GM19043 (cell line): ENCODE measurements at regions not wholly inside any gene's neighbourhood (a gene's known extent, or its start where the extent isn't known, plus 50 kb on each side); places are given as distances from the start of the nearest gene placed in this dataset.
A peak's percentile ranks its signal among the peaks of the same experiment; 100 is the strongest.

Experiments
- ATAC-seq: cut with Tn5 transposase; IDR thresholded peaks from one replicate; pipeline ENCODE4 v1.9.1; 2021; ENCODE audit warnings: low read depth; ENCODE audit not compliant: unreplicated experiment

DNA sequence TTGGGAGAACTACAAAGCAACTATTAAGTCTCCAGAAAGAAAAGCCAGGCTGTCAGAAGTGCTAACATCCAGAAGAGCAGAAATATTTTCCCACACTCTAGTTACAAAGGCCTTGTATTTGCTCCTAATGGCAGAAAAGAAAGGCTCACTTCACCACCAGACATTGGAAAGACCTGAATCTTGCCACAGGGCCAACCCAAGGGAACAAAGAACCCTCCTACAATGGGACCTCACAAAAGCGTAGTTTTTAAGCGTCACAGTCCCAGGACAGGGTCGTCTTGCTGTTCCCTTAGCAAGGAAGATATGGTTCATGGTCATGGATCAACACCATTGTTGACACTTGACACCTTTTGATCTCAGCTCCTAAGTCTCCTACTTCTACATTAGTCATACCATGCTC is 119.1 kb downstream of the RPS29 start:
- ATAC-seq: no peak

DNA sequence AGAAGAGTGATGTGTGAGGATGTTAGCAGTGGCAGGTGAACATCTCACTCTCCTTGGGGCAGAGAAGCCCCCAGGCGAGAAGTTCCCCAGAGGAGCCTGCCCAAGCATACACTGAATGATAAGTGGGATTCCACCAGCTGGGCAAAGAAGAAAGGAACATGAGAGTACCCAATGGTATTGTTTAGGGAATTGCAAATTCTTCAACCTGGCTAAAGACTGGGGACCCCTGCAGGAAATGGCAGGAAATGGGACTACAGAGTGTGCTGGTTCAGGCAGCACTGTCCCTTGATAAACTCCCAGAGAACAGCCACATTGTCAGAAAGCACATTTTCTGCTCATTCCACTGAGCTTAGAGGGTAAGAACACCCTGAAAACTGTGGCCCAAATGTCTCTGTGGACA is 121.3 kb downstream of the RPS29 start:
- ATAC-seq: no peak

- no peak for ATAC-seq
These were observed 123.0 kb downstream of the RPS29 start for GRCh38 chr14:49463146-49463545.

DNA sequence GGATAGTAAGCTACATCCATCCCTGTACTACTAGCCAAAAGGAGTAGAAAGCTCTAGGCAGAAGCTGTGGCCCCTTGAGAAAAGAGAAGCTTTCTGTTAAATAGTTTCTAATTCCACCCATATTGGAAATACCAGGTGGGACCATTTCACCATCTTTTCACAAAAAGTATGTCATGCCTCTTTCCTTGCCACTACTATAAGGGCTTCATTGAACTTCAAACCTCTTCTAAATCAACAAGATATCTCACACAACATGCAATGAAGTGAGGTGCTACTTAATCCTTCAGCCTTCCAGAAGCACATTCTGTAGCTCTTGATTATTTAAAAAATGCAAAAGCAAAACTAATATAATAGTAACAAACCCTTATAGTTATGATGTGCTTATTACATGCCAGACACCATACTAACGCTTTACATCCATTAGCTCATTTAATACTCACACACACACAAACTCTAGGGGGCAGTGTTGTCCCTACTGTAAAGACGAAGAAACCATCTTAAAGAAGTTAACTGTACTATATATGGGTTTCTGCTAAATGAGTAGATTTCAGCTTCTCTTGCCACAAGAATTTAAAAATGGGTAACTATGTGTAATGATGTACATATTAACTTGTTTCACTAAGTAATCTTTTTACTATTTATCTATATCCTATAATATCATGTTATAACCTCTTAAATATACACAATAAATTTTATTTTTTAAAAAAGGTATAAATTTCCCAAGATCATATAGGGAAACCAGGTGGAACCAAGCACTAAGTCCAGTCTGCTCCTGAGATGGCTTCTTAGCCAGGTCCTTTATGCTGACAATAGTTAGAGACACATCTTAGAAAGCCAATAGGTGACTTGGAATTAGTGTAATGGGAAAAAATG is 124.4 kb downstream of the RPS29 start:
- ATAC-seq: peak; percentile 87

DNA sequence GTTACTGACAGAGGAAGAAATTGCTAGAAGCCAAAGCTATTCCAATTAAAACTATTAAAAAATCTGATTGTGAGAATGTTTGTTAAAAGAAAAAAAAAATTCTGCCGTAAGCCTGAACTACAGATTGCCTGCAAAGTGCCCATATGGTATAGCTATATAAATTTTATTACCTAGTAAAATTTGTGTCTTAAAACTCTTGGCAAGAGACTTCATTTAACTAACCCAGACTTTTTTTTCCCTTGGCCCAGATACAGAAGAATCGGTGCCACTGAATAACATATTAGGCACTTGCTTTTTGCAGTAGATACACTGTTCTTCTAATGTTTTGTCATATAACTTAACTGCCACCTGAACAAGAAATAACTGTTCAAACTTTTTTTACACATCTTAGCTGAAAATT is 125.5 kb downstream of the RPS29 start:
- ATAC-seq: no peak

- no peak for ATAC-seq
These were observed 129.6 kb downstream of the RPS29 start for GRCh38 chr14:49456589-49456988.

DNA sequence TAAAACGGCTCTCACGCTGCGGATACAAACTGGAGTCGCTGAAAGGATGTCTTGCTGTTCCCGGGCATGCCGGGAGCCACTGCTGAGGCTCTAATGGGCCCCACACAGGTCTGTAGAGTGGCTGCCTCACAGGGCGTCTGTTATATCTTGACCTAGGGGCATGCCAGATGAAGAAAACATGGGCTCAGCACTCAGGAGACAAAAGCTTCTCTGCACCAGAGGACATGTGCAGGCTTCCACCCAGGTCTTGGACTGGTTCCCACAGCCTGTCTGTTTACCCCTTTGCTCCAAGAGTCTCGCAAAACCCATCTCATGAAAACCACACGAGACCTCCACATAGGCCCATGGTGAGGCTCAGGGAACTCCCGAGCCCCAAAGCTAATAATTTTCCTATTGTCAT is 134.2 kb downstream of the RPS29 start:
- no peak for ATAC-seq

DNA sequence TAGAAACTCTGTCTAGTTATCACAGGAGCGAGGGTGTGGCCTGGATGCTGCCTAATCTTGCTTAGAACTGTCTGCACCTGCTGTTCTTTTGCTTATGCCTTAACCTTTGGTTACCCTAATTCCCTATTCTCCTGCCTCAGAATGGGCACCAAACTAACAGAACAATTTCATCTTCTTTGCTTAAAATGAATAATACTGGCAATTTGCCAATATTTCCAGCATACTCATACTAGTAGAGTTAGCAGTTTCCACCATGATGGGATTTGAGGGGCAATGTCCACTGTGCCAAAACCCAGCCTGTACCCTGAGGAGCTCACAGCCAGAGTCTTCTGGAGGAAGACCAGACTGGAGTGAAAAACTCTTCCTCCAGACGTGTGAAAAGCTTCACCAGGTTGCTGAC is 136.4 kb downstream of the RPS29 start:
- no peak for ATAC-seq

DNA sequence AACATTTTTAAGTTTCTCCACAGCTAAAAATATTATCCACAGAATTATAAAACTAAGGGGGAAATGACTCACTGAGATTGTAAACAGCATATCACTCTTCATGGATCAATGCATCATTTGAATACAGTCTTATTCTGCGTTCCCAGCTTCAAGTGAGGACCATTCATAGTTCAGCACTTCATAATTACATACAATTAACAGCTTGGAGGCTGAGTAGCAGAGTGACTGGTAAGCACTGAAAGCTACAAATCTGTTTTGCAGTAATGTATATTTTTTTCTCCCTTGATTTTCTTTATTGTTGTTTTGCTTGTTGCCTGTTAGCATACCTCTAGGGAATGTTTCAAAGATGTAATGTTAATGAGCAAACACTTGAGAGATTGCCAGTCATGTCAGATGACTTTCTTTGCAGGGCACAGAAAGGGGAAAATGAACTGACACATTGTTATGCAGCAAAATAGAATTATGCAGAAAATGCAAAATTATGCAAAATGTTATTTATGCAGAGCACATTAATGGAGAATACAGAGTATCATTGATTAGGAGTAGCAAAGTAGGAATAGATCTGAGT is 138.6 kb downstream of the RPS29 start:
- no peak for ATAC-seq

GRCh38 chr14:49446801-49447200 is 139.4 kb downstream of the RPS29 start:
- ATAC-seq: no peak

GRCh38 chr14:49438256-49438770 is 147.9 kb downstream of the RPS29 start:
- no peak for ATAC-seq

DNA sequence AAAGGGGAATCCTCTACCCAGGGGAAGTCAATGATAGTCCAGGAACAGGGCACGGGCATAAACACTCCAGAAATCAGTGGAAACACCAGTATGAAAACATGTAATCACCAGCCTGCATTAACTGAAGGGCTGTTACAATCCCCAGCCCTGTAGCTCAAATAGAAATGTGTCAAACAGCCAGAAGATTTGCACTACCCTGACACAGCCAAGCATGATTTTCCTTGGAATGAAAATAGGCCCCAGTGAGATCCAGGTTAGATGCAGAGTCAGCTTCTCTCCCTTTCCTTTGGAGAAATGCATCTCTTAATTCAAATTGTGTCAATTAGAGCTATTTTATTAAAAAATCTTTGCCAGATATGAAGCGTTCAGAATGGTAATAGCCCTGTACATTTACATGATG is 158.1 kb downstream of the RPS29 start:
- no peak for ATAC-seq

- ATAC-seq: no peak
These were observed 159.1 kb downstream of the RPS29 start for GRCh38 chr14:49427117-49427516.

DNA sequence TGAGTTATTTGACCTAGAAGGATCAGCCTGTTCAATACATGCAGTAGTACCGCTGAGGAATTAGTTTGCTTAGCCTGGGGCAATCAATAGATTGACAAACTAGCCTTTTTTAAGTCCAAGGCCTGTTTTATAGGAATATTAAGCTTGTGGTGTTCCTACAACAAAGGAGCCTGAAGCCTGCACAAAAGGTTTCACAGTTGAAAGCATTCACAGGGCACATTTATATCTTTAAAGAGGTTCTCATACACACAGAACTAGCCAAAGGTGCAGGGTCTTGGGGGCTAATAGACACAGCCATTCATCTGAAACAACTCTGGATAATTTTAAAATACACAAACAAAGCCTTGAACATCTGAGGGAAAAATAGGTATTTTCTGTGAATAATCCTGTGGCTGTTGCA is 160.3 kb downstream of the RPS29 start:
- ATAC-seq: no peak

- no peak for ATAC-seq
These were observed 161.5 kb downstream of the RPS29 start for GRCh38 chr14:49424436-49425331.

GRCh38 chr14:49420201-49420600 is 166.0 kb downstream of the RPS29 start:
- no peak for ATAC-seq

- ATAC-seq: no peak
These were observed 167.4 kb downstream of the RPS29 start for GRCh38 chr14:49418789-49419188.

DNA sequence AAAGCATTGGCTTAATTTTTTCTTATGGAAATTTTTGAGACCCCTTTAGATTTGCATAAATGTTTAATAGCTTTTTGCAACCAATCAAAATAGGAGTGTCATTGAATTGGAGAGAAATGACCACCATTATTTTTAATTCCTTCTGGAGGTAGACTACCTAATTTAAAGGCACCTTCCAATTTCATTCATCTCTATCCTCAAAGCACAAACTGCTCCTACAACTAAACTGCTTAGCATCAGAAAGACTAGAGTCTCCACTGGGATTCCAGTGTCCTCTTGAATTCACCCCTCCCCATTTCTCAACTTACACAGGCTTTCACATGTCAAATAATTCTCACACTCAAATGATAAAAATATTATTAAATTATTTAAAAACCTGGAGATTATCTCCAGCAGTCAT is 168.4 kb downstream of the RPS29 start:
- ATAC-seq: no peak

- no peak for ATAC-seq
These were observed 177.8 kb downstream of the RPS29 start for GRCh38 chr14:49408187-49408933.

DNA sequence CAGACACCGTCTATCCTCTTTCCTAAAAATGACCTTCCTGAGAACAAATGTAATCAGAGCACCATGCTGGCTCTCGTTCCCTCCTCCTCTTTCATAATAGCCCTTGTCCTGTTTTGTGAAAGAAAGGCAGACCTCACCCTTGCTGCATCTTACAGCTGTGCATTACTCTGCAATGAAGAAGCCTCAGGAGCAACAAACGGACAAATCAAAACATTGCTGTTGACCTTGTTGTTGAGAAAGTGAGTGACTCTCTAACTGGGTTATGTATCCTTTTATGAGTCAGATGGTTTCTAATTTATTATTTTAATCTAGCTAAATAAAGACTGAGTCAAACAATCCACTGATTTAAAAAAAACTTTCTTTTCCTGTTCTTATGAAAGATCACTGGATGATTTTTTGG is 180.9 kb downstream of the RPS29 start:
- no peak for ATAC-seq
